KBM-7 (cell line): ENCODE measurements at regions not wholly inside any gene's neighbourhood (a gene's known extent, or its start where the extent isn't known, plus 50 kb on each side); places are given as distances from the start of the nearest gene placed in this dataset.
"Not testable (repeated sequence)": the region's sequence is repeated elsewhere in the genome, so short reads cannot be mapped to it uniquely, and the experiment has no call there.

Experiments used
- DNase-seq: peaks from one replicate; pipeline ENCODE4 v3.0.0-alpha.2; 2015
- in situ Hi-C: fragments of 300-500 bp; cut with MboI; formaldehyde crosslinking; loops from 2 replicates; pipeline ENCODE4 v1.14.3; 2020; ENCODE audit warnings: low sequenced_read_pairs, low pct_unique_long_range_greater_than_20kb, mixed read lengths

DNA sequence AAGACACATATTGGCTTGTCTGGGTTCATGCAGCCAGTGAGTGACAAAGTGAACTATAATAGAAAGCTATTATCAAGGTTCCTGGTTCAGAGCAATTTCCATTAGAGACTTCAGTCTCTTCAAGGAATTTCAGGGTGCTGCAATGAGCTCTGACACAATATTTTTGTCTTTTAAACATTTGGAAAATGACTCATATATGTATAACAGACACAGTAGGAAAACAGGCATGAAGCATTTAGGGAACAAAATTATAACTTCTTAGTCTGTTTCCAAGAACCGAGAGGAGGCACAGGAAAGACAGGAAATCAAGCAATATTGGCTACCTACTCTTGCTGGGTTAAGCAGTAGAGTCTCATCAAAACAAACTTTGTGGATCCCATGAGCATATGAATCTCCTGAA lies 170.4 kb downstream of the PTPRC start:
- peak; percentile 43 for DNase-seq
- in situ Hi-C loops: no loop called here

- in situ Hi-C loops: no loop called here
Measured at GRCh38 chr1:198811449-198811848, 172.6 kb downstream of the PTPRC start.

GRCh38 chr1:198823626-198824025 lies 184.8 kb downstream of the PTPRC start:
- in situ Hi-C loops: no loop called here
- no peak for DNase-seq

More at GRCh38 chr1:198811449-198811848, 172.6 kb downstream of the PTPRC start:
- no peak for DNase-seq

DNA sequence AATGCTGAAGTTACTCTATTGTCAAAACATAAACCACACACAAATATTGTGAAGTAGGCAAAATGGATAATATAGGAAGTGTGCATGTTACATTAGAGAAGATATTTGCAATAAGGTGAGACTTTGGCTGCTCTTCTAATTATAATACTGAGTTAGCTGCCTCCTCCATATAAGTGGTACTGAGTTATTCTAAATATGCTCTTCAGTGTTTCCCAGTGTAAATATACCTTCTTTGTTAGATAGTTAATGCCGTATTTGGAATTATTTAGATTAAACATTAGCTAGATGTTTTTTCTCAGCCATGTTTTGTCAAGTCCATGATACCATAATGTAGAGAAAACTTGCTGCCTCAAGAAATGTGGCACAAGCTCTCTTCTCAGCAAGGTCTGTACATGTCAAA lies 186.4 kb downstream of the PTPRC start:
- DNase-seq: no peak
- in situ Hi-C loops: no loop called here

DNA sequence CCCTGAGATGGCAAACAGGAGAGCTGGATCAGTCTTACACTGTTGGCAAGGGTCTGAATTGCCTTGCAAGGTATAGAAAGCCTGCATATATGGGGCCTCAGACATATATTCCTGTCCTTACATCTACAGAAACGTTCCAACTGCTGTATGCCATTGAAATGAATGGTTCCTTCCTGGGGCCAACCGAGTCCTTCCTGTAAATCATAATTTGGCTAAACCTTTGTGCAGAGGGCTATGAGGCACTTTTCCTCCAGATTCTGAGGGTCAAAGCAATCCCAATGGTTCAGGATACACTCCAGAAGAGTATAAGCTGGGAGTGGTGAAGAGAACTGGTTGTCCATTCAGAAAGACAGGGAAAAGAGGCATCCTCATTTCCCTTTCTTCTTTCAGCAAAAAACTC lies 190.5 kb downstream of the PTPRC start:
- in situ Hi-C loops: no loop called here

GRCh38 chr1:198829944-198830343 lies 191.1 kb downstream of the PTPRC start:
- no peak for DNase-seq
- in situ Hi-C loops: no loop called here

More for the DNA sequence above, 190.5 kb downstream of the PTPRC start:
- no peak for DNase-seq

- no peak for DNase-seq
Measured at GRCh38 chr1:198830412-198830811, 191.6 kb downstream of the PTPRC start.

GRCh38 chr1:198833706-198834503 lies 195.1 kb downstream of the PTPRC start:
- in situ Hi-C loops: no loop called here
- DNase-seq: no peak

More at GRCh38 chr1:198830412-198830811, 191.6 kb downstream of the PTPRC start:
- in situ Hi-C loops: no loop called here

DNA sequence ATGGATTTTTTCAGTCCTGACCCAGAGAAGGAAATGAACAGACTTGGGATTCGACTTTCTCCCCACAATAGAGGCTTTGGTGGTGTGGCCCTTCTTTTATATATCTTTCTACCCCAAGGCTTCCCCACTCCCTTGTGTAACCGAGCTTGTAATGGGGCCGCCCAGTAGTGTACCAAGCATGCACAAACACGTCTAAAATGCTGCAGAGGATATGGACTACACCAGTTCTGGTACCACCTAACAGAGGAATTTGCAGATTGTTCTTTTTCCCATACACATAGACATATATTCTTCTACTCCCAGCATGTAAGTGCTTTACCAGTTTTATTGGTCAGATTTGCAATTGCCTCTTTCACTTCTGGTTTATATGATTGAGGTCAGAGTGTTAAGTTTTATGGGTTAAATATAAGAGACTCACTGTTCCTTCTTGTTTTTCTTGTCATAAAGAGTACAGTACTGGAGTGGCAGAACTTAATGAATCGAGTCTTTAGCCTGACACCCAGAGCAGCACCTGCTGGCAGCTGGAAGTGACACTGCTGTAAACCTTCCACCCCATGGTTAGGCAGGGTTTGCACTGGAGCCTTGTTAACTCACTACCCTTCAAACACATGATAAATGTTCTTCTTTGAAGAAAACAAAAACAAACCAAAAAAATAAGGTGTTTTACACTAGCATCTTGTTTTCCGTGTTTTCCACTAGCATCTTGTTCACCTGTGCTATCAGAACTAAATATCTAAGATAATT lies 198.6 kb downstream of the PTPRC start:
- in situ Hi-C loops: no loop called here
- DNase-seq: peak; percentile 33

- DNase-seq: no peak
- in situ Hi-C loops: no loop called here
Measured at GRCh38 chr1:198838022-198838342, 199.1 kb downstream of the PTPRC start.

- DNase-seq: no peak
- in situ Hi-C loops: no loop called here
Measured at GRCh38 chr1:198841477-198841876, 202.6 kb downstream of the PTPRC start.

GRCh38 chr1:198842686-198843085 lies 203.8 kb downstream of the PTPRC start:
- in situ Hi-C loops: no loop called here
- no peak for DNase-seq

DNA sequence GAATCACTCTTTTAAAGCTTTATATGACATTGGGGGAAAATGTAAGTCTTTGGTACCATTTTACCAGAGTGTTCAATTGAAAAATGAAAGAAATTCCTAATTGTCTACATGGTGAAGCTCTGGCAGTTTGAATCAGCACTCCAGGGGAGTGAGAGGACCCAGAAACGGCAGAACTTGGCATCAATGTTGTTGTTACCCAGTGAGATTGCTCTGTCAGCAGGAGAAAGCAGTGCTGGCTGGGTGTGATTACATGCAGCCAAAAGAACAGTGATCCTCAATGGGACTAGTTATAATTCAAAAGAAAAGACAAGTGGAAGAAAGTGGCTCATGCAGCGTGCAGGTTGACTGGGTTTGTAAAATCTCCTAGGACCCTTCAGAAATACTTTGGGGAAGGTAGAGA lies 206.4 kb downstream of the PTPRC start:
- DNase-seq: no peak
- in situ Hi-C loops: no loop called here

DNA sequence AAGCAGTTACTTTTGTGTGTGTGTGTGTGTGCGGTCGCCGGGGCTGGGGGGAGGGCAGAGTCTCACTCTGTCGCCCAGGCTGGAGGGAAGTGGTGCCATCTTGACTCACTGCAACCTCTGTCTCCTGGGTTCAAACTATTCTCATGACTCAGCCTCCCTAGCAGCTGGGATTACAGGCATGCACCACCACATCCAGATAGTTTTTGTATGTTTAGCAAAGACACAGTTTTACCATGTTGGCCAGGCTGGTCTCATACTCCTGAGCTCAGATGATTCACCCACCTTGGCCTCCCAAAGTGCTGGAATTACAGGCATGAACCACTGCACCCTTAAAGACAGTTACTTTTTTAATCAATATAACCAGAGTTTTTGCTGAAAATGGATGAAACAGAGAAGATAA lies 207.0 kb downstream of the PTPRC start:
- in situ Hi-C loops: no loop called here
- DNase-seq: no peak

DNA sequence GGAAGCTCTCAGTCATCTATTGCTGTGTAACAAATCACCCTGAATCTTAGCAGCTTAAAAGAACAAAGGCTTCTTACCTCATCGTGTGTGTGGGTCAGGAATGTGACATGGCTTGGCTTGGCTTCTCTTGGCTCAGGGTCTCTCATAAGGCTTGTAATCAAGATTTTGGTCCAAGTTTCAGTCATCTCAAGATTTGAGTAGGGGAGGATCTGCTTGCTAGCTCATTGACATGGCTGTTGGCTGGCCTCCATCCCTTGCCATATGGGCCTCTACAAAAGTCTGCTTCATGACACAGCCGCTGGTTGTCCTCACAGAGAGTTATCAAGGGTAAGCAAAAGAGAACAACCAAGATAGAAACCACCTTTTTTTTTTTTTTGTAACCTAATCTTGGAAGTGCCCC lies 207.7 kb downstream of the PTPRC start:
- in situ Hi-C loops: no loop called here
- DNase-seq: no peak

DNA sequence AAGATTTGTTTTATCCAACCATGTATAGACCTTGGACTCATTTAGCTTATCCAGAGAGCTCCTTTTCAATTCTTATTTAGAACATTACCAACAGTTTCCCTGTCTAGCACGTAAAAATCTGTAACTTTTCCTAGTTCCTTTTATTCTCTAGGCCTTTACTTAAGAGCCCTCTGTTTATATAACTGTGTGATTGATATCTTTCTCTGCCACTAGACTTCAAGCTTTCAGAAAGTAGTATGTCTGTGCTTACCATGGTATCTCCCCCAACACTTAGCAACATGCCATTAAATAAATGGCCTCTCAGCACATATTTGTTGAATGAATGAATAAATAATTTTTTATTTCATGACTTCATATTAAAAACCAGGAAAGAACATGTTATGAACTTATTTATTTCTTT lies 209.4 kb downstream of the PTPRC start:
- in situ Hi-C loops: no loop called here
- DNase-seq: no peak

DNA sequence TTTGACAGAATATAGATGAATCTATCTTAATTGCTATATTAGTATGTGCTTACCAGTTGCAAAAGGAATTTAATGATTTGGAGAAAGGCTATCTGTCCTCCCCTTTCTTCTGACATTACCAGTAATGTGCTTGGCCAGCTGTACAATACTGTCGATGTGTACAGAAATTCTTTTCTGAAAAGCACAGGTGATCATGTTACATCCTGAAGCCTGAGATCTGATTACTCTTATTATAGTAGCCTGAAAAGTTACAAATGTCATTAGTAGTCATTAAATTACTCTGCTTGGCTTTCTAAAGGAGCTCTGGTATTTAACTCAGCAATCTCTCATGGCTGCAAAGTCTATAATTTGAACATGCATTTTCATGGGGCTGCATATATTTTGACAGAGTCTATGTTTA lies 209.8 kb downstream of the PTPRC start:
- in situ Hi-C loops: no loop called here
- DNase-seq: no peak

GRCh38 chr1:198849093-198849492 lies 210.3 kb downstream of the PTPRC start:
- no peak for DNase-seq
- in situ Hi-C loops: no loop called here

DNA sequence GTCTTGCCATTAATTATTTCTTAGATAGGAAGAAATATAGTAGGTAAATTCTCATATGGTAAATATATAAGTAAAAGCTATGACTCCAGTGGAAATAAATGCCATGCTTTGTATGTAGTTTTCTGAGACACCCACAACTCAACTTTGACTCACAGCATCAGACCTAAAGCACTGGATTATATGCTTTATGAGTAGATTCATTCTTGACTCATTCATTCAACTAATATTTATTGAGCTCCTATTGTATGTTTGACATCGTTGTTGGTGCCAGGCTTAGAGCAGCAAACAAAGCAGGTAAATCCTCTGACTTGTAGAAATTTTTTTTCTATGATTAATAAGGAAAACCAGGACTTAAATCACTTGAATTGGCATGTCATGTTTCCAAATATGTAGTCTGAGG lies 211.4 kb downstream of the PTPRC start:
- in situ Hi-C loops: no loop called here

DNA sequence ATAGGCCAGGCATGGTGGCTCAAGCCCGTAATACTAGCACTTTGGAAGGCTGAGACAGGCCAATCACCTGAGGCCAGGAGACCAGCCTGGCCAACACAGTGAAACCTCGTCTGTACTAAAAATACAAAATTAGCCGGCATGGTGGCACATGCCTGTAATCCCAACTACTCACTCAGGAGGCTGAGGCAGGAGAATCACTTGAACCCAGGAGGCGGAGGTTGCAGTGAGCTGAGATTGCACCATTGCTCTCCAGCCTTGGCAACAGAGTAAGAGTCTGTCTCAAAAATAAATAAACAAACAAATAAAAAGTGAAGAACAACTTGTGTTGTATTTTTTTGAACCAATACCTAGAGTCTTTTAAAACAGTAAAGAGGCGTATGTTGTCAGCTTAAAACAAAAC lies 212.1 kb downstream of the PTPRC start:
- in situ Hi-C loops, DNase-seq: not testable (repeated sequence)

More for the DNA sequence above, 211.4 kb downstream of the PTPRC start:
- DNase-seq: no peak

DNA sequence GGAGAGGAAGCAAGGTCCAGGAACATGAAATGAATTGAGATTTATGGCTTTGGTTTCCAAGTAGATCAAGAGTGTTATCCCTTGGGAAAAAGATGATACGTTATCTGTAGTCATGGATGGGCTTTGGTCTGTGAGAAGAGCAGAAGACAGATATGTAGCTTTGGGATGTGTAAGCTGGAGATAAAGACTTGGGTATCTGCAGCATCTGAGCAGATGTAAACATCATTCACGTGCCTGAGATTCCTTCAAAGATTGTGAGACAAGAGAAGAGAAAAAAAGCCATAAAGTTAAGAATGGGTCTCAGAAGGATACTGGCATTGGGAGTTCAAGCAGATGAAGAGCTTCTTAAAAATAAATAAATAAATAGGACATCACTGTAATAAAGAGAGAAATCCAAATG lies 217.8 kb downstream of the PTPRC start:
- in situ Hi-C loops: no loop called here

More for the DNA sequence above, 217.8 kb downstream of the PTPRC start:
- DNase-seq: no peak
